Thoracic aorta (tissue), 2 donors: ENCODE measurements at regions not wholly inside any gene's neighbourhood (a gene's known extent, or its start where the extent isn't known, plus 50 kb on each side); places are given as distances from the start of the nearest gene placed in this dataset.

Source experiments
- ATAC-seq: fragments of 150-250 bp; one replicate; pipeline ENCODE4 v1.8.0; 2017; ENCODE audit warnings: low read depth; ENCODE audit not compliant: insufficient number of reproducible peaks, low FRiP score
- DNase-seq: peaks from one replicate; pipeline ENCODE4 v3.0.0-alpha.2; 2020; ENCODE audit warnings: low spot score
- H3K27ac ChIP-seq, 2 donors: fragments of 200-600 bp; sonication (generic); 1 replicate in 1 of 2; 2 replicates in 1 of 2; pipeline ENCODE4 v1.5.1; 2016; ENCODE audit warnings: mild to moderate bottlenecking in 2 of 2, moderate library complexity in 2 of 2
- H3K27me3 ChIP-seq: fragments of 200-600 bp; sonication (generic); replicated peaks from 2 replicates; pipeline ENCODE4 v1.6.0; 2016; ENCODE audit warnings: mild to moderate bottlenecking; ENCODE audit not compliant: insufficient read depth
- H3K36me3 ChIP-seq: fragments of 200-600 bp; sonication (generic); one replicate; pipeline ENCODE4 v1.5.1; 2016
- H3K4me1 ChIP-seq, 2 donors: fragments of 200-600 bp; sonication (generic); 1 replicate in 1 of 2; 2 replicates in 1 of 2; pipeline versions ENCODE4 v1.5.1 to v1.6.0; 2016; ENCODE audit warnings: low read depth in 2 of 2, mild to moderate bottlenecking in 1 of 2; ENCODE audit not compliant: control insufficient read depth in 1 of 2
- H3K4me3 ChIP-seq: fragments of 200-600 bp; sonication (generic); 2 replicates; pipeline ENCODE4 v1.5.1; 2016; ENCODE audit warnings: mild to moderate bottlenecking
- H3K9me3 ChIP-seq: fragments of 200-600 bp; sonication (generic); 2 replicates; pipeline ENCODE4 v1.5.1; 2016
- CTCF ChIP-seq: fragments of 200-600 bp; sonication (generic); IDR thresholded peaks from one replicate; pipeline ENCODE4 v1.5.1; 2019; ENCODE audit warnings: antibody characterized with exemption

- Histone ChIP-seq H3K9me3 (no peaks in the 10 kb centered on the region), H3K4me1 (no peaks in the 10 kb centered on the region), H3K27ac (no peak overlapping the region), H3K36me3 (no peaks in the 10 kb centered on the region), H3K27me3 (no peaks in the 10 kb centered on the region), H3K4me3 (no peak overlapping the region)
- TF ChIP-seq CTCF = no peak
- DNase-seq = no peak
- no peak for ATAC-seq
Measured at GRCh38 chr3:175879417-175879816, 1020.3 kb downstream of the NAALADL2 start.

GRCh38 chr3:175869404-175869803 is 1010.3 kb downstream of the NAALADL2 start:
- no peak for TF ChIP-seq CTCF
- no peak overlapping the region for H3K4me3 ChIP-seq
- ATAC-seq = no peak
- no peak overlapping the region for H3K27ac ChIP-seq
- DNase-seq = no peak
- H3K9me3 ChIP-seq = no peaks in the 10 kb centered on the region
- no peaks in the 10 kb centered on the region for H3K27me3 ChIP-seq
- H3K4me1 ChIP-seq = peaks cover 2 to 10% of the 10 kb centered on the region in 2 donors
- H3K36me3 ChIP-seq = no peaks in the 10 kb centered on the region

DNA sequence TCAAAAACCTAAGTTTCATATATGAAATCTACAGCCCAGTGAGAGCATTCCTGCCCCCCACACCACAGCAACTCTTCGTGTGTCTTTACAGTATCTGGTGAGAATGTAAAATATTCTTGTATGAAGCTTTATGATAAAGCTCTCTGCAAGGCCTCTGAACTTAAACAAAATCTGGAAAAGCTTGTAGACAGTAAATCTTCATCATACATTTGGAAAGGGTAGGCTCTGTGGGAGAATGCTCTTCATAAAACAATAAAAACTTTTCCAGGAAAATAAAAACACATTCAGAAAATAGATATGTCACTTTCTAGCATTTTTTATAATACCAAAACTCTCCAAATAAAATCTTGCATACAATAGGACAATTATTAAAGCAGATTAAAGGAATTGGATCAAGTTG is 1009.5 kb downstream of the NAALADL2 start:
- H3K9me3 ChIP-seq = no peaks in the 10 kb centered on the region
- TF ChIP-seq CTCF = no peak
- peaks cover 2 to 10% of the 10 kb centered on the region in 2 donors for H3K4me1 ChIP-seq
- H3K27me3 ChIP-seq = no peaks in the 10 kb centered on the region
- H3K27ac ChIP-seq = no peak overlapping the region
- no peak for DNase-seq
- no peak for ATAC-seq
- H3K36me3 ChIP-seq = no peaks in the 10 kb centered on the region
- no peak overlapping the region for H3K4me3 ChIP-seq

- ATAC-seq = no peak
- H3K27ac ChIP-seq = no peak overlapping the region
- no peak overlapping the region for H3K4me3 ChIP-seq
- H3K27me3 ChIP-seq = no peaks in the 10 kb centered on the region
- no peaks in the 10 kb centered on the region for H3K9me3 ChIP-seq
- no peak for DNase-seq
- TF ChIP-seq CTCF = no peak
- peaks cover 2 to 10% of the 10 kb centered on the region in 2 donors for H3K4me1 ChIP-seq
- H3K36me3 ChIP-seq = no peaks in the 10 kb centered on the region
Measured at GRCh38 chr3:175865724-175866123, 1006.6 kb downstream of the NAALADL2 start.

GRCh38 chr3:175861916-175862315 is 1002.8 kb downstream of the NAALADL2 start:
- Histone ChIP-seq H3K4me1 (peaks cover 2 to 10% of the 10 kb centered on the region in 2 donors), H3K27ac (no peak overlapping the region), H3K27me3 (no peaks in the 10 kb centered on the region), H3K4me3 (no peak overlapping the region), H3K9me3 (no peaks in the 10 kb centered on the region), H3K36me3 (no peaks in the 10 kb centered on the region)
- TF ChIP-seq CTCF = no peak
- DNase-seq (no peak), ATAC-seq (no peak)
